ENCODE measurements at regions not wholly inside any gene's neighbourhood (a gene's known extent, or its start where the extent isn't known, plus 50 kb on each side); places are given as distances from the start of the nearest gene placed in this dataset.

GRCh38 chr9:33719581-33720374 is 75.6 kb upstream of the PRSS3 start:
- TF ChIP-seq SIN3A (IDR thresholded peaks at IDR 0.05; ENCODE audit: borderline replicate concordance, insufficient read depth, low read depth, low read length) = no peak
- TF ChIP-seq, protein P1, sequence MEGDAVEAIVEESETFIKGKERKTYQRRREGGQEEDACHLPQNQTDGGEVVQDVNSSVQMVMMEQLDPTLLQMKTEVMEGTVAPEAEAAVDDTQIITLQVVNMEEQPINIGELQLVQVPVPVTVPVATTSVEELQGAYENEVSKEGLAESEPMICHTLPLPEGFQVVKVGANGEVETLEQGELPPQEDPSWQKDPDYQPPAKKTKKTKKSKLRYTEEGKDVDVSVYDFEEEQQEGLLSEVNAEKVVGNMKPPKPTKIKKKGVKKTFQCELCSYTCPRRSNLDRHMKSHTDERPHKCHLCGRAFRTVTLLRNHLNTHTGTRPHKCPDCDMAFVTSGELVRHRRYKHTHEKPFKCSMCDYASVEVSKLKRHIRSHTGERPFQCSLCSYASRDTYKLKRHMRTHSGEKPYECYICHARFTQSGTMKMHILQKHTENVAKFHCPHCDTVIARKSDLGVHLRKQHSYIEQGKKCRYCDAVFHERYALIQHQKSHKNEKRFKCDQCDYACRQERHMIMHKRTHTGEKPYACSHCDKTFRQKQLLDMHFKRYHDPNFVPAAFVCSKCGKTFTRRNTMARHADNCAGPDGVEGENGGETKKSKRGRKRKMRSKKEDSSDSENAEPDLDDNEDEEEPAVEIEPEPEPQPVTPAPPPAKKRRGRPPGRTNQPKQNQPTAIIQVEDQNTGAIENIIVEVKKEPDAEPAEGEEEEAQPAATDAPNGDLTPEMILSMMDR (IDR thresholded peaks at IDR 0.05) = peak; percentile 84
- no peak for TF ChIP-seq POLR2AphosphoS5 (IDR thresholded peaks at IDR 0.05; ENCODE audit: low read depth, low read length)
- TF ChIP-seq, protein P2, sequence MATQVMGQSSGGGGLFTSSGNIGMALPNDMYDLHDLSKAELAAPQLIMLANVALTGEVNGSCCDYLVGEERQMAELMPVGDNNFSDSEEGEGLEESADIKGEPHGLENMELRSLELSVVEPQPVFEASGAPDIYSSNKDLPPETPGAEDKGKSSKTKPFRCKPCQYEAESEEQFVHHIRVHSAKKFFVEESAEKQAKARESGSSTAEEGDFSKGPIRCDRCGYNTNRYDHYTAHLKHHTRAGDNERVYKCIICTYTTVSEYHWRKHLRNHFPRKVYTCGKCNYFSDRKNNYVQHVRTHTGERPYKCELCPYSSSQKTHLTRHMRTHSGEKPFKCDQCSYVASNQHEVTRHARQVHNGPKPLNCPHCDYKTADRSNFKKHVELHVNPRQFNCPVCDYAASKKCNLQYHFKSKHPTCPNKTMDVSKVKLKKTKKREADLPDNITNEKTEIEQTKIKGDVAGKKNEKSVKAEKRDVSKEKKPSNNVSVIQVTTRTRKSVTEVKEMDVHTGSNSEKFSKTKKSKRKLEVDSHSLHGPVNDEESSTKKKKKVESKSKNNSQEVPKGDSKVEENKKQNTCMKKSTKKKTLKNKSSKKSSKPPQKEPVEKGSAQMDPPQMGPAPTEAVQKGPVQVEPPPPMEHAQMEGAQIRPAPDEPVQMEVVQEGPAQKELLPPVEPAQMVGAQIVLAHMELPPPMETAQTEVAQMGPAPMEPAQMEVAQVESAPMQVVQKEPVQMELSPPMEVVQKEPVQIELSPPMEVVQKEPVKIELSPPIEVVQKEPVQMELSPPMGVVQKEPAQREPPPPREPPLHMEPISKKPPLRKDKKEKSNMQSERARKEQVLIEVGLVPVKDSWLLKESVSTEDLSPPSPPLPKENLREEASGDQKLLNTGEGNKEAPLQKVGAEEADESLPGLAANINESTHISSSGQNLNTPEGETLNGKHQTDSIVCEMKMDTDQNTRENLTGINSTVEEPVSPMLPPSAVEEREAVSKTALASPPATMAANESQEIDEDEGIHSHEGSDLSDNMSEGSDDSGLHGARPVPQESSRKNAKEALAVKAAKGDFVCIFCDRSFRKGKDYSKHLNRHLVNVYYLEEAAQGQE (IDR thresholded peaks at IDR 0.05; ENCODE audit: insufficient read depth in 1 of 2, low read depth in 2 of 2, low read length in 1 of 2) = no peak
- TF ChIP-seq TCF7L2 (IDR thresholded peaks at IDR 0.05; ENCODE audit: low read depth, low read length) = no peak

All from Panc1 (cell line).